Heart left ventricle (tissue), 13 donors: ENCODE measurements at regions not wholly inside any gene's neighbourhood (a gene's known extent, or its start where the extent isn't known, plus 50 kb on each side); places are given as distances from the start of the nearest gene placed in this dataset.

Experiments
- POLR2A ChIP-seq, 2 donors: fragments of 450-650 bp; IDR thresholded peaks; one replicate each; pipeline ENCODE4 v1.6.1; 2017; ENCODE audit warnings: antibody characterized with exemption in 2 of 2, mild to moderate bottlenecking in 2 of 2, moderate library complexity in 2 of 2
- TF ChIP-seq, protein P1 (sequence below), 12 donors: fragments of 200-600 bp; sonication (generic) in 4 of 12; IDR thresholded peaks; one replicate each; pipeline versions ENCODE4 v1.5.0 to v1.8.0; 2018 to 2022; ENCODE audit warnings: antibody characterized with exemption in 12 of 12, mild to moderate bottlenecking in 5 of 12
- donor health status: ischemic (EF 13 %, LVEDD 7.1; RV severe dilation, severe dysfunction).
- donor health status: DM: no; HTN: yes; CAD: no.
- donor health status: DM: no; HTN: no; CAD: no.
- donor health status: ischemic (EF 25% LVEDD 6.9; RV normal size, moderate dysfunction).
- donor health status: ischemic (EF 25% LVEDD 5.7; RV mildly dilated, moderate dysfunction).
- donor health status: ischemic (EF 35%, LVEDD 5.7; RV mildly dilated, moderate dysfunction).
- donor health status: nonischemic (EF 11% LVEDD 7.7; RV severe dilation, severe dysfunction).
- donor health status: DM: yes; HTN: yes; CAD: no.
- donor health status: PGD.
- donor health status: ischemic (EF 29% LVEDD 5.4; RV normal size, mild dysfunction).
- donor health status: nonischemic (EF 23%, LVEDD 6.1; RV moderate dilation, normal function).

DNA sequence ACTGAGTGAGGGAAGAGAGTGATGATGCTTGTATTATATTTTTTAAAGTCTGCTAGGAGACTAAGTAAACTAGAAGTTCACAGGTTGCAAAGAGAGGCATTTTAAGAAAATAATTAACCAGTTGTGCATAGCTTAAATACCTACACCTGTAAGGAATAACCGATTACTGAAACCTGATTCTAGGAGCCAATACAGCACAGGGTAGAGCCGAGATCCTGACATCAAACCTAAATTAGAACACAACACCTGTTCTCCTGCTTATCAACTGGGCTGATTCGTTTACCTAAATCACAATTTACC lies 54.8 kb downstream of the EPRS1 start:
- TF ChIP-seq, protein P1, sequence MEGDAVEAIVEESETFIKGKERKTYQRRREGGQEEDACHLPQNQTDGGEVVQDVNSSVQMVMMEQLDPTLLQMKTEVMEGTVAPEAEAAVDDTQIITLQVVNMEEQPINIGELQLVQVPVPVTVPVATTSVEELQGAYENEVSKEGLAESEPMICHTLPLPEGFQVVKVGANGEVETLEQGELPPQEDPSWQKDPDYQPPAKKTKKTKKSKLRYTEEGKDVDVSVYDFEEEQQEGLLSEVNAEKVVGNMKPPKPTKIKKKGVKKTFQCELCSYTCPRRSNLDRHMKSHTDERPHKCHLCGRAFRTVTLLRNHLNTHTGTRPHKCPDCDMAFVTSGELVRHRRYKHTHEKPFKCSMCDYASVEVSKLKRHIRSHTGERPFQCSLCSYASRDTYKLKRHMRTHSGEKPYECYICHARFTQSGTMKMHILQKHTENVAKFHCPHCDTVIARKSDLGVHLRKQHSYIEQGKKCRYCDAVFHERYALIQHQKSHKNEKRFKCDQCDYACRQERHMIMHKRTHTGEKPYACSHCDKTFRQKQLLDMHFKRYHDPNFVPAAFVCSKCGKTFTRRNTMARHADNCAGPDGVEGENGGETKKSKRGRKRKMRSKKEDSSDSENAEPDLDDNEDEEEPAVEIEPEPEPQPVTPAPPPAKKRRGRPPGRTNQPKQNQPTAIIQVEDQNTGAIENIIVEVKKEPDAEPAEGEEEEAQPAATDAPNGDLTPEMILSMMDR (IDR thresholded peaks at IDR 0.05) = no peak
- no peak for TF ChIP-seq POLR2A (IDR thresholded peaks at IDR 0.05)
